OCI-LY1 (cell line): ENCODE measurements at regions not wholly inside any gene's neighbourhood (a gene's known extent, or its start where the extent isn't known, plus 50 kb on each side); places are given as distances from the start of the nearest gene placed in this dataset.

ENCODE experiments used
- CTCF ChIP-seq: fragments of 200-600 bp; sonication (generic), shearing (Covaris generic); IDR thresholded peaks from 2 replicates; pipeline ENCODE4 v1.5.1; 2017; ENCODE audit warnings: mild to moderate bottlenecking, antibody characterized with exemption, low read length, moderate library complexity, mixed read lengths
- EZH2 ChIP-seq: fragments of 200-600 bp; sonication (generic), shearing (Covaris generic); IDR thresholded peaks from 2 replicates; pipeline ENCODE4 v1.8.0; 2017; ENCODE audit warnings: borderline replicate concordance, mixed run types, mild to moderate bottlenecking, antibody characterized with exemption, low read length, moderate library complexity, mixed read lengths

- TF ChIP-seq CTCF: no peak
- TF ChIP-seq EZH2: no peak
Observed at GRCh38 chr17:79224476-79224875, 149.9 kb downstream of the ENGASE start.
